Retinal pigment epithelial cell (primary cell): ENCODE measurements at regions not wholly inside any gene's neighbourhood (a gene's known extent, or its start where the extent isn't known, plus 50 kb on each side); places are given as distances from the start of the nearest gene placed in this dataset.

Source experiments
- DNase-seq: peaks from one replicate; pipeline ENCODE4 v3.0.0-alpha.2; 2010; ENCODE audit warnings: low read depth
- H3K4me3 ChIP-seq: 2 replicates; pipeline ENCODE4 v1.5.1; 2011; ENCODE audit warnings: mild to moderate bottlenecking, low read length, control low read depth, moderate library complexity
- CTCF ChIP-seq: conservative IDR thresholded peaks from 2 replicates; pipeline ENCODE4 v1.5.1; 2011; ENCODE audit warnings: low read depth, low read length, control low read depth, inconsistent platforms

GRCh38 chr2:215218587-215219577, 80.5 kb upstream of the ABCA12 start:
- H3K4me3 ChIP-seq, result no peak overlapping the region
- DNase-seq, result no peak
- TF ChIP-seq CTCF, result no peak

DNA sequence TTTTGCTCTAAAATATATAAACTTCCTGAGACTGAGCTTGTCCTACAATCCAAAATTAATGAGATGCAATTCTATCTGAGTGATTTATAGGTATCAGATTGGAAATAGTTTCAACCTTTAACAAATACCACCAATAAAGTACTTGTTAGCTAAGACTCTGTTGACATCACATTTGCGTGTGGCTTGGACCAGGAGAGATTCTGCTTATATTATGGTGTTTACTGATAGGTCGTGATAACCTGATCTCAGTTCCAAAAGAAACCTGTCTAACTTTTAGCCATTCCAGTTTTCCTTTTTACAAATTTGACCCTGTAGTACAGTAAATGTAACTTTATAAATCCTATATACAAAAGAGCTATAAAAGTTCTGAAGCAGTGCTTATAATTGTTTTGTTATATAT, 78.4 kb upstream of the ABCA12 start:
- H3K4me3 ChIP-seq, result no peak overlapping the region
- no peak for DNase-seq
- TF ChIP-seq CTCF, result no peak

- no peak for TF ChIP-seq CTCF
Observed at GRCh38 chr2:215215637-215216036, 77.2 kb upstream of the ABCA12 start.

DNA sequence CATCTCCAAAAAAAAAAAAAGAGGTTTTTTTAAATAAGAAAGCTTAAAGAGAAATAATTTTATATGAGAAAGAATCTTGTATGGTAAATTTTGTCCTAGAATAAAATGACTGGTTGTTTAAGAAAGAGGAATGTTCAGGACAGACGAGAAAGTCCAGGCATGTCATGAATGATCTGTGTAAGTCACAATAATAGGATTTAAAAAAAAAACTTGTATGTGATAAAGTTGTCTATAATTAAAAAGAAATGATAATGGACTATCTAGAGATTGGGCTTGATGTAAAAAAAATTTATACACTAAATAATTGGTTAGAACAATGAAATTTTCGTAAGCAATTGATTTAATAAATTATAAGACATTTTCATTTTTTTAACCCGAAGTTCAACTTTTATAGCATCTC, 71.7 kb upstream of the ABCA12 start:
- DNase-seq, result no peak
- no peak overlapping the region for H3K4me3 ChIP-seq
- TF ChIP-seq CTCF, result no peak

More at GRCh38 chr2:215215637-215216036, 77.2 kb upstream of the ABCA12 start:
- H3K4me3 ChIP-seq, result no peak overlapping the region
- DNase-seq, result no peak

- H3K4me3 ChIP-seq, result no peak overlapping the region
- no peak for TF ChIP-seq CTCF
- no peak for DNase-seq
Observed at GRCh38 chr2:215207791-215208367, 69.5 kb upstream of the ABCA12 start.

- no peak for TF ChIP-seq CTCF
- DNase-seq, result no peak
- H3K4me3 ChIP-seq, result no peak overlapping the region
Observed at GRCh38 chr2:215207041-215207440, 68.6 kb upstream of the ABCA12 start.
